Type B pancreatic cell (in vitro differentiated cells): ENCODE measurements at regions not wholly inside any gene's neighbourhood (a gene's known extent, or its start where the extent isn't known, plus 50 kb on each side); places are given as distances from the start of the nearest gene placed in this dataset.

Experiments
- DNase-seq: peaks from one replicate; pipeline ENCODE4 v3.0.0; 2021; ENCODE audit warnings: mixed read lengths; ENCODE audit not compliant: unreplicated experiment; ENCODE audit errors: extremely low spot score
- H3K27ac Mint-ChIP-seq: 2 replicates; pipeline ENCODE4 v1.8.0; 2021; ENCODE audit warnings: mild to moderate bottlenecking, mixed read lengths
- H3K27me3 Mint-ChIP-seq: 2 replicates; pipeline ENCODE4 v1.8.0; 2021; ENCODE audit warnings: mixed read lengths
- H3K36me3 Mint-ChIP-seq: 2 replicates; pipeline ENCODE4 v1.8.0; 2021; ENCODE audit warnings: mixed read lengths
- H3K4me1 Mint-ChIP-seq: one replicate; pipeline ENCODE4 v1.8.0; 2021; ENCODE audit warnings: mixed read lengths; ENCODE audit not compliant: unreplicated experiment
- H3K4me3 Mint-ChIP-seq: 2 replicates; pipeline ENCODE4 v1.8.0; 2021; ENCODE audit warnings: mild to moderate bottlenecking, mixed read lengths
- H3K9me3 Mint-ChIP-seq: 2 replicates; pipeline ENCODE4 v1.8.0; 2021; ENCODE audit warnings: mixed read lengths
- CTCF ChIP-seq: fragments of 200-600 bp; sonication (generic); conservative IDR thresholded peaks from 2 replicates; pipeline ENCODE4 v1.5.0; 2021; ENCODE audit warnings: antibody characterized with exemption, mild to moderate bottlenecking

- Mint-ChIP-seq H3K27me3 (no peaks in the 10 kb centered on the region), H3K4me3 (no peak overlapping the region), H3K27ac (no peak overlapping the region), H3K36me3 (no peaks in the 10 kb centered on the region), H3K4me1 (no peaks in the 10 kb centered on the region), H3K9me3 (no peaks in the 10 kb centered on the region)
- DNase-seq, result no peak
- TF ChIP-seq CTCF, result no peak
Observed at GRCh38 chr3:30340500-30340899, 265.9 kb upstream of the TGFBR2 start.

- Mint-ChIP-seq H3K4me3 (no peak overlapping the region), H3K36me3 (no peaks in the 10 kb centered on the region), H3K4me1 (no peaks in the 10 kb centered on the region), H3K27me3 (no peaks in the 10 kb centered on the region), H3K27ac (no peak overlapping the region), H3K9me3 (no peaks in the 10 kb centered on the region)
- no peak for DNase-seq
- no peak for TF ChIP-seq CTCF
Observed at GRCh38 chr3:30341079-30341478, 265.3 kb upstream of the TGFBR2 start.

GRCh38 chr3:30341851-30342250 is 264.6 kb upstream of the TGFBR2 start:
- H3K27ac Mint-ChIP-seq, result no peak overlapping the region
- no peaks in the 10 kb centered on the region for H3K36me3 Mint-ChIP-seq
- no peaks in the 10 kb centered on the region for H3K9me3 Mint-ChIP-seq
- TF ChIP-seq CTCF, result no peak
- H3K4me3 Mint-ChIP-seq, result no peak overlapping the region
- H3K4me1 Mint-ChIP-seq, result no peaks in the 10 kb centered on the region
- H3K27me3 Mint-ChIP-seq, result no peaks in the 10 kb centered on the region
- no peak for DNase-seq

- no peak for TF ChIP-seq CTCF
- Mint-ChIP-seq H3K9me3 (no peaks in the 10 kb centered on the region), H3K27me3 (no peaks in the 10 kb centered on the region), H3K4me1 (peaks cover 3% of the 10 kb centered on the region), H3K36me3 (no peaks in the 10 kb centered on the region), H3K4me3 (no peak overlapping the region), H3K27ac (peak overlapping the region; percentile 10)
- DNase-seq, result no peak
Observed at GRCh38 chr3:30342318-30343060, 263.9 kb upstream of the TGFBR2 start.

GRCh38 chr3:30343067-30343831 is 263.2 kb upstream of the TGFBR2 start:
- no peak for DNase-seq
- Mint-ChIP-seq H3K9me3 (no peaks in the 10 kb centered on the region), H3K27me3 (no peaks in the 10 kb centered on the region), H3K4me3 (no peak overlapping the region), H3K4me1 (peaks cover 4% of the 10 kb centered on the region), H3K36me3 (no peaks in the 10 kb centered on the region), H3K27ac (peak overlapping the region; percentile 10)
- TF ChIP-seq CTCF, result no peak
